Upper lobe of left lung (tissue), 4 donors: ENCODE measurements at regions not wholly inside any gene's neighbourhood (a gene's known extent, or its start where the extent isn't known, plus 50 kb on each side); places are given as distances from the start of the nearest gene placed in this dataset.

ENCODE experiments used
- EP300 ChIP-seq, 4 donors: sonication (generic); formaldehyde crosslinking; IDR thresholded peaks; one replicate each; pipeline ENCODE4 v1.5.1; 2017; ENCODE audit warnings: antibody characterized with exemption in 4 of 4, control low read depth in 2 of 4
- POLR2A ChIP-seq, 4 donors: fragments of 450-650 bp; IDR thresholded peaks; one replicate each; pipeline ENCODE4 v1.5.1; 2016 to 2017; ENCODE audit warnings: antibody characterized with exemption in 4 of 4, mild to moderate bottlenecking in 2 of 4
- TF ChIP-seq, protein P1 (sequence below), 6 experiments: fragments of 450-650 bp in 4 of 6; fragments of 200-600 bp in 2 of 6; sonication (generic) in 2 of 6; IDR thresholded peaks; one replicate each; pipeline ENCODE4 v1.5.1; 2016 to 2019; ENCODE audit warnings: antibody characterized with exemption in 6 of 6

- TF ChIP-seq POLR2A (IDR thresholded peaks at IDR 0.05) = no peak
- TF ChIP-seq, protein P1, sequence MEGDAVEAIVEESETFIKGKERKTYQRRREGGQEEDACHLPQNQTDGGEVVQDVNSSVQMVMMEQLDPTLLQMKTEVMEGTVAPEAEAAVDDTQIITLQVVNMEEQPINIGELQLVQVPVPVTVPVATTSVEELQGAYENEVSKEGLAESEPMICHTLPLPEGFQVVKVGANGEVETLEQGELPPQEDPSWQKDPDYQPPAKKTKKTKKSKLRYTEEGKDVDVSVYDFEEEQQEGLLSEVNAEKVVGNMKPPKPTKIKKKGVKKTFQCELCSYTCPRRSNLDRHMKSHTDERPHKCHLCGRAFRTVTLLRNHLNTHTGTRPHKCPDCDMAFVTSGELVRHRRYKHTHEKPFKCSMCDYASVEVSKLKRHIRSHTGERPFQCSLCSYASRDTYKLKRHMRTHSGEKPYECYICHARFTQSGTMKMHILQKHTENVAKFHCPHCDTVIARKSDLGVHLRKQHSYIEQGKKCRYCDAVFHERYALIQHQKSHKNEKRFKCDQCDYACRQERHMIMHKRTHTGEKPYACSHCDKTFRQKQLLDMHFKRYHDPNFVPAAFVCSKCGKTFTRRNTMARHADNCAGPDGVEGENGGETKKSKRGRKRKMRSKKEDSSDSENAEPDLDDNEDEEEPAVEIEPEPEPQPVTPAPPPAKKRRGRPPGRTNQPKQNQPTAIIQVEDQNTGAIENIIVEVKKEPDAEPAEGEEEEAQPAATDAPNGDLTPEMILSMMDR (IDR thresholded peaks at IDR 0.05) = no peak
- TF ChIP-seq EP300 (IDR thresholded peaks at IDR 0.05) = no peak
Measured at GRCh38 chr2:4670331-4670730, 967.0 kb downstream of the DCDC2C start.
